HG02571 (cell line): ENCODE measurements at regions not wholly inside any gene's neighbourhood (a gene's known extent, or its start where the extent isn't known, plus 50 kb on each side); places are given as distances from the start of the nearest gene placed in this dataset.

Experiments used
- ATAC-seq: cut with Tn5 transposase; IDR thresholded peaks from one replicate; pipeline ENCODE4 v1.9.1; 2021; ENCODE audit warnings: mild to moderate bottlenecking, moderate library complexity; ENCODE audit not compliant: unreplicated experiment

GRCh38 chr14:38850664-38851063, 252.4 kb downstream of the SEC23A start:
- no peak for ATAC-seq

DNA sequence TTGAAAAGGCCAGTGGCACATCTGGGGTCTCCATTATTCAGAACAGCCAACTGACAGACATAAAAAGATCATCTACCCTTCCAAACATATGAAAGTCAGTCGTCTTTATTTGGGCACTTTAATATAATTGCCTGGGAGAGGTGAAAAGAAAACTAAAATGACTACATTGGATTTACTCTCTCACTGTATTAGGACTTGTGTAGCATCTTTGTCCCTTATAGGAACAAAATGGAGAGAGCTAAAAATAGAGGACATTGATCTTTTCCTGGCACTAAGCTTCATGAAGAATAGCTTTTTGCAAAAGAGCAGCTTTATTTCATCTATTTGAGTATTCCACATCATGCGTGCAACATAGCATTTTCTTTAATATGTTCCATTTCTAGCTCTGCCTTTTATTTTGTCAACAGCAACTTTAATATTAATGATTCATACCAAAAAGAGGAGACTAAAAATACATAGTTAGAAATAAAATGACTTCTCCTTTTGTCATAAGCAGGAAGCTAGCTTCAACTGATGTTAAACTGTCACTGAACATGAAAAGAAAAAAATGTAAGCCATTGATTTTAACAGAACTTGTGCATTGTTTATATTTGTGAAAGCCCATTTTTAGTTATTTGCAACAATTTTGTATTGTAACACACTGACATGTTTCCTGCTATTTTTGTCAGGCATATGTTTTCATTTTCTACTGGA, 254.6 kb downstream of the SEC23A start:
- ATAC-seq: no peak

GRCh38 chr14:38847161-38847560, 255.9 kb downstream of the SEC23A start:
- ATAC-seq: no peak

GRCh38 chr14:38839694-38840365, 263.2 kb downstream of the SEC23A start:
- no peak for ATAC-seq

- ATAC-seq: no peak
Measured at GRCh38 chr14:38838979-38839323, 264.1 kb downstream of the SEC23A start.

DNA sequence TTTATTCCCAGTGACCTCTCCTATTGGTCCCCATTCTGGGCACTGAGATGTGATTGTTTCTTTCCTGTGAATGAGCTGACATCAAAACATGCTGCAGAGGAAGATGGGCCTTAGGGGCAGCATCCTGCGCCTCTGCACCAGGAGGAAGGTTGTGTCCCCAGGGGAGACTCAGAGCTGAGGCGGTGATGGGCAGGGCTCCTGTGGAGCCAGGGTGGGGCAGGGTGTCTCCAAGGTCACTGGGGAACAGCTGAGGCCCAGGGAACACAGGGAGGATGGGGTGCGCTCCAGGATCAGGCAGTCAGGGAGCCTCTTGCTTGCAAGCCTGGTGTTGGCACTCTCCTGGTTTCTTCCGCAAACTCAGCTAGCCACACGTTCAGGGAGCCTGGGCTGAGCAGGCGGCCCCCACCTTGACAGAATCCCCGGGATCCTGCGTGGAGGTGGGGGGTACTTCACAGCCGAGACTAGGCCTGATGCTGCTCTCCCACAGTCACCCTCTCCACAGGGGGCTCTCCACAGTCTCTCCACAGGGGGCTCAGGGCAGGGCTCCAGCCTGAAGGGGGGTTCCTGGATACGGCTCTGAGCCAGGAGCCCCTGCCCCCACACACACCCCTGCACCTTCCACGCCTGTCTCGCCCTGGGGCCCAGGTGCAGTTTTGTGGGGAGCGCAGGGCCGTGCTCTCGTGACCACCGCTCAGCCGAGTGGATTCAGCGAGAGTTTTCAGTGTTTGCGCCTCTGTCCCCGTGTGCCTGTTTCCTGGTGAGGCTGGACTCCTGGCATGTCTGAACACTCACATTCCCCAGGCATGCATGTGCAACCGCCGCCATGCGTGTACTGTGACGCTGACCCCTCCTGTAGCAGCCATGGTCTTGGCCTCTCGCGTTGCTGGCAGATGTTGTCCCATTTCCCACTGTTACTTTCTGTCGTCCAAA, 264.7 kb downstream of the SEC23A start:
- no peak for ATAC-seq

DNA sequence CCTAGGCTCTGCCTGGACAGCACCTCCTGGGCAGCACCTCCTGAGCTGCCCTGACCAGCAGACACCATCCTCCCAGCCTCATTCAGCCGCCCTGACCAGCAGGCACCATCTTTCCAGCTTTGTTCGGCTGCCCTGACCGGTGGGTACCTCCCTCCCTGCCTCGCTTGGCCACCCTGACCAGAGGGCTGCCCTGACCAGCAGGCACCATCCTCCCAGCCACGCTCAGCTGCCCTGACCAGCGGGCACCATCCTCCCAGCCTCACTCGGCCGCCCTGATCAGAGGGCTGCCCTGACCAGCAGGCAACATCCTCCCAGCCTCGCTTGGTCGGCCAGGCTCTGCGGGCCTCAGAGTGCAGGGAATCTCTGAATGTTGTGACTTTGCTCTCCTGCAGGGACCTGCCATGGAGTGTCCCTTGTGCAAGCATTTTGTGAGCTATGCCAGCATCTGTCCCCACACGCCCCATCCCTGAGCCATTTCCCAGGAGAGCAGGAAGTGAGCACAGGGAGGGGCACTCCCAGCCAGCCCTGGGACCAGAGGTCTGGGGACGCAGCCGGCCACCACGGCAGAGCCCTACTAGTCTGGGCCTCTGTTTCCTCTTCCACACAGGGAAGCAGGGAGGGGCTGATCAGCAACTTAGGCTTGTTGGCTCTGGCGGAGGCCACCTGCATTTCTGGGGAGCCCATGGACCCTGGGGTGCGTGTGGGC, 265.5 kb downstream of the SEC23A start:
- no peak for ATAC-seq

DNA sequence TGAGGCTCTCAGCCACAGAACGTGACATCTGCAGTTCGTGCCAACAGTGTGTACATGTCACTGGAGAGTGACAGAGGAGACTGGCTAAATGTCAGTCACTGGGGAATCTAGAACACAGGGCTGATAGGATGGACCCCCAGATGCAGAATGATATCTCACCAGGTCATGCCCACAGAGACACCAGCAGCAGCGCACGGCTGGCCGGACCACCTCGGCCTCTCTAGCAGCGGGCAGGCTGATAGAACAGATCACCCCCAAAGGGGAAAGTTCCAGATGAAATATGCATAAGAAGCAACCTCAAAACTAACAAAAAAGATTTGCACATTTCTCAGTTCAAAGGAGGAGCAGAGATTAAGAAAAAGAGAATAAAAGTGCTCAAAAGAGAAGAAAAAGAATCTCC, 266.5 kb downstream of the SEC23A start:
- ATAC-seq: no peak

DNA sequence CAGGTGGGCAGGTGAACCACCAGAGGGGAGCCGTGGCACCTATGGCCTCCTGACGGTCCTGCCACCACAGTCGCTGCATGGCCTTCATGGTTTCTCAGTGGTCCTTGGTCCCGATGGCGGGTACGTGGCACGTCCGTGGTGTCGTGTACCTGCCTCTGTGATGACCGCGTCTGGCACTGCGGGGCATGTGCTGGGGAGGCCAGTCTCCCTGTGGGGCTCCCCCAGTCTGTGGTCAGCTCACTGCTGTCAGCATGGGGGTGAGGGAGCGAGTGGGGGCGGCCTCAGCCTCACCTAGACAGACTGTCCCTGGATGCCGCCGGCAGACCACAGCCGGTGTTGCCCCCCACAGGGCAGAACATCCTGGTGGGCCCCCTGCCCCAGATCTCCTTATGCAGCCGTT, 267.2 kb downstream of the SEC23A start:
- ATAC-seq: no peak

GRCh38 chr14:38828183-38828827, 274.7 kb downstream of the SEC23A start:
- no peak for ATAC-seq

DNA sequence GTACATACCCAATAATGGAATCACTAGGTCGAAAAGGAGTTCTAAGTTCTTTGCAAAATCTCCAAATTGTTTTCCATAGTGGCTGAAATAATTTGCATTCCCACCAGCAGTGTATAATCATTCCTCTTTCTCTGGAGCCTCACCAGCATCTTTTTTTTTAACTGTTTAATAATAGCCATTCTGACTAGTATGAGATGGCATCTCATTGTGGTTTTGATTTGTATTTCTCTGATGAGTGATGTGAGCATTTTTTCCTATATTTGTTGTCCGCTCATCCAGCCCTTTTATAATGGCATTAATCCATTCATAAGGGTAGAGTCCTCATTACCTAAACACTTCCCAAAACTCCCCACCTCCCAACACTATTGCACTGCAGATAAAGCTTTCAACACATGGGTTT, 278.3 kb downstream of the SEC23A start:
- no peak for ATAC-seq

DNA sequence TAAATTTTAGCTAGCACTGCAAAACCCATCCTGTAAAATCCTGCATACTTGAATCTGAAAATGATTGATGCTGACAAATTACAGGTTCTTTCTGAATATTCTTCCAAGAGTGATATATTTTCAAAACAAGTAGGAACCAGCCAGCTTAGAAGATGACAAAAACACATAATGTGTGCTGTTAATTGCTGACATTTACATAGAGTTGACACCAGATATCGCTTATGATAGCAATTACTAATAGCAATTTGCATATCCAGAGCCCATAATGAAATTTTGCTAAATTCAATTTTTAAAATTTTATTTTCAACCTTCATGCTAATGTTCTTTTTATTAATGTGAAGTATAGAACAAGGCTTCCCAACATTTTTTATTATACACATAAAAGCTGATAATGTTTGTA, 284.5 kb downstream of the SEC23A start:
- ATAC-seq: no peak

- ATAC-seq: no peak
Measured at GRCh38 chr14:38808734-38809455, 294.1 kb downstream of the SEC23A start.

DNA sequence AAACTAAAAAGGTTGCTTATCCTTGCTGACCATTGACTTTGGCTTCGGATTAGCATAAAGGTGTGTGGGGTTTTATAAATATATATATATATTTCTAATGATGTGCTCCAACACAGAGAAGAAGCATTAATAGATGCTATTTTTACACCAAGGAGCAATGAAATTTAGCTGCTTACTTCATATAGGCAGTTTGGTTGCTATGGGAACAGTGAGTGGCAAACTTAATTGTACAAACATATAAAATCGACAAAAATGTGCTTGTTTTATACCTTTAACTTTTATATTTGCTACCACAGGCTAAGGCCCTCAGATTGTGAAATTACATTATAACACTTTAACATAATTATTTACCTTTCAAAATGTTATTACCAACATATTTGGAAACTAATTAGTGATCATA, 303.4 kb downstream of the SEC23A start:
- ATAC-seq: no peak

- ATAC-seq: no peak
Measured at GRCh38 chr14:38794677-38795076, 308.4 kb downstream of the SEC23A start.

- ATAC-seq: no peak
Measured at GRCh38 chr14:38791862-38792261, 311.2 kb downstream of the SEC23A start.

GRCh38 chr14:38790916-38791315, 312.1 kb downstream of the SEC23A start:
- no peak for ATAC-seq

DNA sequence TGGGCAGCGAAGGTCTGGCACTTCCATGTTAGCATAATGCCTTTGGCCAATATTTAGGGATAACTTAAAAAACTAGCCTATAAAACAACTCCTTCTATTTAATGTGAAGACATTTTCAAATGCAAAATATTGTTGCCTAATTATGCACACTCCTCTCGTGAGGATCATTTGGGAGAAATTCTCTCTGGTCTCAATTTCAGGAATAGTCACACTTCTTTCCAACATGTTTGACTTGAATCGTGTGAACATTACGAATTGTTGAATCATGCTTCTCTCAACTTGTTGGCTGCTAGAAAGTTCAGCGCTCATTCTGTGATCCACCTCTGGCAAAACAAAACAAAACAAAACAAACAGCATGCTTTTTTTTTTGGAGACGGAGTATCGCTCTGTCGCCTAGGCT, 313.2 kb downstream of the SEC23A start:
- no peak for ATAC-seq

DNA sequence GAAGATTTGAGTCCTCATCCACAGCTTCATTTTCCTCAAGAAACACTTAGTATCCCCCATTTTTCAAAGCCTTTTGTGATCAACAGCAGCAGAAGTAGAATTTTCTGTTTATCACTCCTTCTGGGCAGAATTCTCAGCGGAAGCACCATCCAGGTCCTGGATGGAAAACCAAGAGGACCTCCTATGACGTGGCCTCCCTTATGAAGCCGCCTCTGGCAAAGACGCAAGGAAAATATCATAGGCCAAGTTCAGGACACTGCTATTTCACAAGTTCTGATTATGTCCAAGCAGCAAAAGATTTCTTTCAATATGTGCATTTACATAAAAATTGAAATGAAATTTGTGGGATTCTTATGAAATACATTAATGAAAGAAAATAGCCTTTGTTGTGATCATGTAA, 315.0 kb downstream of the SEC23A start:
- no peak for ATAC-seq

DNA sequence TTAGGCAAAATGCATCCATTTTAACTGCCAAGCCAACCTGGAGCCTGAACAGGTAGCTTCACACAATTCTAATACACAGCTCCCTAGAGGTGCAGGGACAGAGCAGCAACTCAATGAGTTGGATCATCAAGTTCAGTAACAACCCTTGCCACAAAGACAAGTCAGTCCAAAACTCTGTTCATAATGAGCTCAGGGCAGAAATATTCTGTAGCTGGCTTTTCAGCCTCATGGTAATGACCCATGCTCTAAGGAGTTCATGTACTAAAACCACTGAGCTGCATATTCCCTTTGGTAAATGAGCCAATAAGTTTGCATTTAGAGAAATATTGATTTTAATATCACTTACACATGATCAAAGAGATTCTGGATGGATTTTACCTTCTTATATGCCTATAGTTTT, 316.1 kb downstream of the SEC23A start:
- ATAC-seq: no peak
